Astrocyte of the hippocampus (primary cell): ENCODE measurements at regions not wholly inside any gene's neighbourhood (a gene's known extent, or its start where the extent isn't known, plus 50 kb on each side); places are given as distances from the start of the nearest gene placed in this dataset.

ENCODE experiments used
- DNase-seq: peaks from one replicate; pipeline ENCODE4 v3.0.0; 2011; ENCODE audit warnings: low read depth, low spot score

- DNase-seq: no peak
Observed at GRCh38 chr18:78736015-78736690, 243.5 kb upstream of the SALL3 start.

- no peak for DNase-seq
Observed at GRCh38 chr18:78737006-78737915, 242.4 kb upstream of the SALL3 start.

DNA sequence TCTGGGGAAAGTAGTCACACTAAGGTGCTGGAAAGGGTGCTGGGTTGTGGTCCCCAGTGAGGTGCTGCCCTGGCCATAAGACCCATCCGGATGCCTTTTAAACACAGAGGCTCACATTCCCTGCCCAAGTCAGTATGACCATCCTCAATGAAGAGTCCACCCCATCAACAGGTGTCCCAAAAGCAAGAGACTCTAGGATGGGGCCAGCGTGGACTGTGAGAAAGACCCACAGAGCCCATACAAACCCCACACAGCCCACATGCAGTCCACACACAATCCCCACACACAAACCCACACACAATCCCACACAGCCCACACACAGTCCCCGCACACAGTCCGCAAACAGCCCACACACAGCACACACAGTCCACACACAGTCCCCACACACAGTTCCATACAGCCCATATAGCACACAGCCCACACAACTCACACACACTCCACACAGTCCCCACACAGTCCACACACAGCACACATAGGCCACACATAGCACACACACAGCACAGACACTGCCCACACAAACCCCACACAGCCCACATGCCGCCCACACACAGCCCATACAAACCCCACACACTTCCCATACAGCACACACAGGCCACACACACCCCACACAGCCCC lies 241.4 kb upstream of the SALL3 start:
- DNase-seq: no peak

DNA sequence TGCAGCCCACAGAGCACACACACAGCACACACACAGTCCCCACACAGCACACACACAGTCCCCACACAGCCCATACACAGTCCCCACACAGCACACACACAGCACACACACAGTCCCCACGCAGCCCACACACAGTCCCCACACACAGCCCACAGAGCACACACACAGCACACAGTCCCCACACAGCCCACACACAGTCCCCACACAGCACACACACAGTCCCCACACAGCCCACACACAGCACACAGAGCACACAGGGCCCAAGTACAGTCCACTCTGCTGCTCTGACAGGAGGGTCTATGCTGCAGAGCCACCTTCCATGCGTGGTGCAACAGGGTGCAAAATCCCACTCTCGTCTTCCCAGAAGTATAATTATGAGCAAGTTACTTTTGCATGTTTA lies 240.5 kb upstream of the SALL3 start:
- no peak for DNase-seq

DNA sequence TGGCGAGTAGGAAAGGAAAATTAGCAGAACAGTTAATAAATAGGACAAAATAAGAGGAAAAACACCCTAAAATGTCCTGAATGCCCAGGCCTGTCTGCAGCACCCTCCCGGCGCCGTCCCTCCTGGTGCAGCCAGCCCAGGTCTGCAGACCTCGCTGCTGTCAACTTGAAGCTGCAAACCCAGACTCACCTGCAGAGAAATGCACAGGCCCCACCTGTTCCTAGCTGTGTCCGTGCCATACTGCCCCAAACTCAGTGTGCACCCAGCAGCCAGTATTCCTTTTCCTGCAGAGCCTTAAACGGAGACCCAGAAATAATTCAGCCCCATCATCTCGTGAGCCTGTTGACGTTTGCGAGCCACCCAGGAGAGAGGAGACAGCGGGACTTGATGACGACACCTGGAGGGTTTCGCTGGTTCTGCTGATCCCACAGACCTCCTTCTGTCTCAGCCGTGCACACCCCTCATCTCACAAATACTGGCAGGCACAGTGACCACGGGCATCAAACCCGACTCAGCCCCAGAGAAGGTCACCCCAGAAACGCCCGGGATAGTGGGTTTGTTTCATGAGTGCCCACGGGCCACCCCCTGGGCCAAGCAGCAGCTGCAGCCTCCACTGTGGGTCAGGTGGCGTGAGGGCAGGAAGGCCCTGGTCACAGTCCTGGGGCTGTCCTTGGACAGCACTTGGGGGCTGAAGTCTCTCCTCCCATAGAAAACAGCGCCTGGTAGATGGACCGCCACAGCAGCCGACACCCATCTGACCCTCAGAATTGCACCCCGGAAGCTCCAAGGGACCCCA lies 239.5 kb upstream of the SALL3 start:
- DNase-seq: no peak

- DNase-seq: no peak
Observed at GRCh38 chr18:78740876-78741275, 238.7 kb upstream of the SALL3 start.

GRCh38 chr18:78741381-78742217 lies 238.0 kb upstream of the SALL3 start:
- DNase-seq: no peak

DNA sequence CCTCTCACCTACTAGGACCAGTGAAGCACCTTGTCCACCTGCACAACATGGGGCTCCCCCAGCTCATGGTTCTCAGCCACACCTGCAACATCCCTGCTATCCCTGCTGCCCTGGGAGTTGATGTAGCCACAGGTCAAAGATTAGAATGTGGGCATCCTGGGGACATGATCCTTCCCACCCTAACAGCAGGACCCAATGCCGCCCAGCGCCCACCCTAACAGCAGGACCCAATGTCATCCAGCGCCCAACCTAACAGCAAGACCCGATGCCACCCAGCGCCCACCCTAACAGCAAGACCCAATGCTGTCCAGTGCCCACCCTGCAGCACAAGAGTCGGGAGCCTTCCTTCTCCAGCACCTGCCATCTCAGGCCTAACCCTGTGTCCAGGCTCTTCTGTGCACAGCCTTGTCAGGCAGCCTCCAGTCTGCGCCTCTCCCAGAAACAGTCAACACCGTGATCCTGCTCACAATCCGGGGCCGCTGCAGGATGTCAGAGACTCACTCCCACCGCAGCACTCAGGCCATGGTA lies 237.3 kb upstream of the SALL3 start:
- DNase-seq: no peak

DNA sequence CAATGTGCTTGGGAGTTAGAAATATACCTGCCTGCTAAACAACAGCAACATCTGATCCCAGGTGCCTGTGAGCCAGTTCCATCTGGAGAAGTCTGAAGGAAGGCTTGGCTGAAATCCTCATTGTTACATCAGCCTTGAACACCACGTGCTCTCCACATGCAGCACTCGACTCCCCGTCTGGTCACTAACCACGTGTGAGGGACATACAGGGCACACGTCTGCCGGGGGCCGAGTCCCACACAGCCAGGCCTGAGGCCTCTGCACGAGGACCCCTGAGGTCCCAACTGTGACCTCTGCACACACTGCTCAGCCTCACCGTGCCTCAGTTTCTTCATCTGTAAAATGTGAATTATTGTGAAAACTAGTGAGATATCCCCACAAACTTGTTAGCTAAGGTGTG lies 236.5 kb upstream of the SALL3 start:
- DNase-seq: no peak

- DNase-seq: no peak
Observed at GRCh38 chr18:78751664-78752063, 228.0 kb upstream of the SALL3 start.

- DNase-seq: no peak
Observed at GRCh38 chr18:78753240-78753639, 226.4 kb upstream of the SALL3 start.

DNA sequence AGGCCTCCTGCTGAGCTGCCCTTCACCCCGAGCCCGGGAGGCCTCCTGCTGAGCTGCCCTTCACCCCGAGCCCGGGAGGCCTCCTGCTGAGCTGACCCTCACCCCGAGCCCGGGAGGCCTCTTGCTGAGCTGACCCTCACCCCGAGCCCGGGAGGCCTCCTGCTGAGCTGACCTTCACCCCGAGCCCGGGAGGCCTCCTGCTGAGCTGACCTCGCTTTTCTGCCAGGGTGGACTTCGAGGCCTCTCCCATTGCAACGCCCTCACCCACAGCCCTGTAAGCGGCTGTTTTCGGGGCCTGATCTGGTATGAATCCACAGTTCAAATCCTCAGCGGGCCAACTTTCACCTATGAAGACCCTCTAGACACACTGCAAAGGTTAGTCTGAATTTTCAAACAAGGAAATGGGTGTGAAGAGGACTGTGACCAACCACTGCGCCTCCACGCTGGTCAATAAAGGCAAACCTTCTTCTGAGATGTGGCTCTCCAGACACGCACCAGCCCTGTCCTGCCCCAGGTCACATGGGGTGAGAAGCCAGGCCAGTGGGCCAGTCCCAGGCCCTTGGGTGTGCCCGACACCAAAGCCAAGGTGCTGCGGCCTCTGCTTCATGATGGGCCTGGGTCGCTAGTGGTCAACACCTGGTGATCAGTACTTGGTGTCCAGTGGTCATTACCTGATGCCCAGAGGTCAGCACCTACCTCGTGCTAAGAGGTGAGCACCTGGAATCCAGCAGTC lies 225.1 kb upstream of the SALL3 start:
- no peak for DNase-seq

DNA sequence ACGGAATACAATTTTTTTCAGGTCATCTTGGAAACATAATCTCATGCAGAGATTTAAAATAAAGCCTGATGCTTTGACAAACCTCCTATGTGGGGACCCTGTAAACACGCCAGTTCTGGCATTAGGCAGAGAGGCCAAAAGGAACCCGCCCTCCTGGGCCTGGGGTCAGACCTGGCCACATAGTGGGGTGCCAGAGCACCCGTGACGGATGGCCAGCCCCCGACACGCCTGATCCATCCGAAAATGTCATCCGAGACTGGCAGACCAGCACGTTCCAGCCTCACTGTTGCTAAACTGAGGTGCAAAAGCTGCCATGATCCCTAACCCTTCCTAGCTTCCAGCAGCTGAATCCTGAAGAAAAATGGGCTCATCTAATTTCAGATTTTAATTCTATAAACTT lies 222.6 kb upstream of the SALL3 start:
- DNase-seq: no peak

DNA sequence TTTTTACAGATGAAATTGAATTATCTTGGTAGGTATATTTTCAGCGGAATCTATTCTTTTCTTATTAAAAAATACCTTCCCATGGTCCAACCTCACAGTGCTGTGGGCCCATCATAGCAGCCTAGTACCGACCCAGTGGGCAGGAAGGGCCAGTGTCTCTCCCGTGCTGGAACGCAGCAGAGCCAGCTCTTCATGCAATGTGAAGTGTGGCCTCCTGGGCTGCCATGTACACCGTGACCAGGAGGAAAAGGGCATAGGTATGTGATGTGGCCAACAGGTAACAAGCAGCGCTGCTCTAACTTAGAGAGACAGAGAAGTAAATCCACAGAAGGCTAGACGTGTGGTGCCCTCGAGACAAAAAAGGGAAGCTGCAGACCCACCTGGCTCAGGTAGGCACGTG lies 221.1 kb upstream of the SALL3 start:
- no peak for DNase-seq

GRCh38 chr18:78762753-78763152 lies 216.9 kb upstream of the SALL3 start:
- no peak for DNase-seq

- DNase-seq: no peak
Observed at GRCh38 chr18:78764544-78764943, 215.1 kb upstream of the SALL3 start.

- DNase-seq: no peak
Observed at GRCh38 chr18:78765142-78765541, 214.5 kb upstream of the SALL3 start.

DNA sequence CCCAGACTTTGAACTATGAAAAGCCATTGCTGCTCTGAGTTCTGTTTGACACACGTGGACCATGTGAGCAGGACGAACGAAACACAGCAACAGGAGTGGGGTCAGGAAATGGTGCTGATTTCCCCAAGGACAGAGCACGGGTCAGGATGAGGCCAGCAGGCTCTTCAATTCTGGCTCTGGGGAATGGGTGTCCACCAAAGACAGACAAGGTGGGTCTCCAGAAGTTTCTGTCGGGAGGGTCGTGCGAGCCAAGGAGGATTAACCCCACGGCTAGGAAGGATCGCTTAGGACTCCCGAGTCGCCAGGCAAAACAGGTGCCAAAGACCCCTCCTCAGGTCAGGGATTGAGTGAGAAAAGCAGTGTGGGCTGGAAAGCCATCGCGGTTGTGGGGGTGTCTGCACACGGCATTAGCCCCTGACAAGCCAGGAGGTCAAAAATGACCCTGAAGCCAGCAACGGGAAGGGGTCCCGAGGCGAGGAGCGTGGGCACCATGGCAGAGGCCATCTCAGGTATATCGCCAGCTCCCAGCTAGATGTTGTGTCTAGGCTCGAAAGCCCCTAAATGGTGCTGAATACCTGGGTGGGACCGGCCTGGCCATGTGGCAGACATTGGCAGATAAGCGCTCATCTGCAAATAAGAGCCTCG lies 213.9 kb upstream of the SALL3 start:
- no peak for DNase-seq
